ENCODE measurements at regions not wholly inside any gene's neighbourhood (a gene's known extent, or its start where the extent isn't known, plus 50 kb on each side); places are given as distances from the start of the nearest gene placed in this dataset.

DNA sequence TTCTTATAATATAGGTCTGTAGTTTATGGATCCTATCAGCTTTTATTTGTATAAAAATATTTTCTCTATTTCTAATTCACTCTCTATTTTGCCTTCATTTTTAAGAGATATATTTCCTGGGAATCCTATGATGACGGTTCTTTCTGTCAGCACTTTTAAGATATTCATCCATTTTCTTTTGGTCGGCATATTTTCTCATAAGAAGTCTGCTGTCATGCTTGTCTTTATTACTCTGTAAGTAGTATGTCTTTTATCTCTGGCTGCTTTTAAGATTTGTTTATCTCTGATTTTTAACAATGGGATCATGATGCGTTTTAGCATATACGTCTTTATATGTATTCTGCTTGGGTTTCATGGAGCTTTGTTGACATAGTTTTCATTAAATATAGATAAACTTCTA is 175.5 kb downstream of the SNX19 start:
- TF ChIP-seq, protein P1, sequence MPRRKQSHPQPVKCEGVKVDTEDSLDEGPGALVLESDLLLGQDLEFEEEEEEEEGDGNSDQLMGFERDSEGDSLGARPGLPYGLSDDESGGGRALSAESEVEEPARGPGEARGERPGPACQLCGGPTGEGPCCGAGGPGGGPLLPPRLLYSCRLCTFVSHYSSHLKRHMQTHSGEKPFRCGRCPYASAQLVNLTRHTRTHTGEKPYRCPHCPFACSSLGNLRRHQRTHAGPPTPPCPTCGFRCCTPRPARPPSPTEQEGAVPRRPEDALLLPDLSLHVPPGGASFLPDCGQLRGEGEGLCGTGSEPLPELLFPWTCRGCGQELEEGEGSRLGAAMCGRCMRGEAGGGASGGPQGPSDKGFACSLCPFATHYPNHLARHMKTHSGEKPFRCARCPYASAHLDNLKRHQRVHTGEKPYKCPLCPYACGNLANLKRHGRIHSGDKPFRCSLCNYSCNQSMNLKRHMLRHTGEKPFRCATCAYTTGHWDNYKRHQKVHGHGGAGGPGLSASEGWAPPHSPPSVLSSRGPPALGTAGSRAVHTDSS (tag by site-specific recombination; IDR thresholded peaks at IDR 0.05), result no peak
- no peak for TF ChIP-seq ZNF777 (tag by site-specific recombination; IDR thresholded peaks at IDR 0.05; ENCODE audit: borderline replicate concordance)
- no peak for TF ChIP-seq ZBTB21 (tag by site-specific recombination; IDR thresholded peaks at IDR 0.05)
- no peak for TF ChIP-seq OVOL3 (tag by site-specific recombination; IDR thresholded peaks at IDR 0.05)
- TF ChIP-seq CTCF (tag by site-specific recombination; IDR thresholded peaks at IDR 0.05), result no peak
- TF ChIP-seq, protein P2, sequence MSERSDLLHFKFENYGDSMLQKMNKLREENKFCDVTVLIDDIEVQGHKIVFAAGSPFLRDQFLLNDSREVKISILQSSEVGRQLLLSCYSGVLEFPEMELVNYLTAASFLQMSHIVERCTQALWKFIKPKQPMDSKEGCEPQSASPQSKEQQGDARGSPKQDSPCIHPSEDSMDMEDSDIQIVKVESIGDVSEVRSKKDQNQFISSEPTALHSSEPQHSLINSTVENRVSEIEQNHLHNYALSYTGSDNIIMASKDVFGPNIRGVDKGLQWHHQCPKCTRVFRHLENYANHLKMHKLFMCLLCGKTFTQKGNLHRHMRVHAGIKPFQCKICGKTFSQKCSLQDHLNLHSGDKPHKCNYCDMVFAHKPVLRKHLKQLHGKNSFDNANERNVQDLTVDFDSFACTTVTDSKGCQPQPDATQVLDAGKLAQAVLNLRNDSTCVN (tag by site-specific recombination; optimal IDR thresholded peaks at IDR 0.05), result no peak
- TF ChIP-seq ZNF121 (tag by site-specific recombination; IDR thresholded peaks at IDR 0.05), result no peak
- no peak for TF ChIP-seq ZFP69B (tag by site-specific recombination; IDR thresholded peaks at IDR 0.05)
- no peak for TF ChIP-seq ZEB2 (tag by site-specific recombination; IDR thresholded peaks at IDR 0.05)
- no peak for TF ChIP-seq ZNF146 (tag by site-specific recombination; IDR thresholded peaks at IDR 0.05)
